SK-N-MC (cell line): ENCODE measurements at regions not wholly inside any gene's neighbourhood (a gene's known extent, or its start where the extent isn't known, plus 50 kb on each side); places are given as distances from the start of the nearest gene placed in this dataset.

Experiments
- EZH2 ChIP-seq: fragments of 200-600 bp; sonication (generic); IDR thresholded peaks from one replicate; pipeline ENCODE4 v1.6.1; 2017; ENCODE audit warnings: antibody characterized with exemption
- POLR2AphosphoS5 ChIP-seq: IDR thresholded peaks from 2 replicates; pipeline ENCODE4 v1.6.1; 2012; ENCODE audit warnings: mild to moderate bottlenecking, low read depth, low read length, borderline replicate concordance

GRCh38 chr17:31724026-31724425 is 135.0 kb downstream of the COPRS start:
- TF ChIP-seq EZH2 (no peak), POLR2AphosphoS5 (no peak)
